Stimulated activated effector memory CD8-positive, alpha-beta T cell treated with anti-CD3 and anti-CD28 coated beads, Interleukin-12 subunit alpha, Interleukin-12 subunit beta, amount 100 ng/mL, for 72 hours (primary cell): ENCODE measurements at regions not wholly inside any gene's neighbourhood (a gene's known extent, or its start where the extent isn't known, plus 50 kb on each side); places are given as distances from the start of the nearest gene placed in this dataset.

Source experiments
- ATAC-seq: fragments of 150-1000 bp; cut with Tn5 transposase; 2 replicates; pipeline ENCODE4 v1.10.0; 2021
- DNase-seq, 2 donors: peaks; one replicate each; pipeline ENCODE4 v3.0.0; 2021 to 2022; ENCODE audit warnings: low spot score in 2 of 2
- H3K27ac Mint-ChIP-seq: one replicate; pipeline ENCODE4 v1.8.0; 2022; ENCODE audit warnings: mild to moderate bottlenecking, mixed read lengths
- H3K36me3 Mint-ChIP-seq: one replicate; pipeline ENCODE4 v1.8.0; 2022; ENCODE audit warnings: mild to moderate bottlenecking, mixed read lengths
- H3K4me1 Mint-ChIP-seq: one replicate; pipeline ENCODE4 v1.8.0; 2022; ENCODE audit warnings: mixed read lengths
- H3K4me3 Mint-ChIP-seq: one replicate; pipeline ENCODE4 v1.8.0; 2022; ENCODE audit warnings: mild to moderate bottlenecking, mixed read lengths
- H3K9me3 Mint-ChIP-seq: one replicate; pipeline ENCODE4 v1.8.0; 2022; ENCODE audit warnings: mixed read lengths

- Mint-ChIP-seq H3K4me3 (peak overlapping the region; percentile 39), H3K36me3 (no peaks in the 10 kb centered on the region), H3K4me1 (no peaks in the 10 kb centered on the region), H3K27ac (no peak overlapping the region), H3K9me3 (peaks cover 7% of the 10 kb centered on the region)
- ATAC-seq (no peak), DNase-seq (no peak)
Measured at GRCh38 chr20:61161726-61162390, 90.2 kb upstream of the CDH4 start.

GRCh38 chr20:61162451-61162850 lies 89.6 kb upstream of the CDH4 start:
- DNase-seq, result no peak
- peak overlapping the region; percentile 39 for H3K4me3 Mint-ChIP-seq
- H3K4me1 Mint-ChIP-seq, result no peaks in the 10 kb centered on the region
- ATAC-seq, result no peak
- no peaks in the 10 kb centered on the region for H3K36me3 Mint-ChIP-seq
- H3K9me3 Mint-ChIP-seq, result peaks cover 7% of the 10 kb centered on the region
- H3K27ac Mint-ChIP-seq, result no peak overlapping the region

GRCh38 chr20:61163031-61163430 lies 89.0 kb upstream of the CDH4 start:
- Mint-ChIP-seq H3K9me3 (peaks cover 7% of the 10 kb centered on the region), H3K4me3 (peak overlapping the region; percentile 39), H3K27ac (no peak overlapping the region), H3K36me3 (no peaks in the 10 kb centered on the region), H3K4me1 (no peaks in the 10 kb centered on the region)
- ATAC-seq, result peak; percentile 53
- DNase-seq, result no peak

GRCh38 chr20:61166324-61166723 lies 85.7 kb upstream of the CDH4 start:
- H3K27ac Mint-ChIP-seq, result no peak overlapping the region
- DNase-seq, result no peak
- no peaks in the 10 kb centered on the region for H3K4me1 Mint-ChIP-seq

GRCh38 chr20:61168605-61169004 lies 83.5 kb upstream of the CDH4 start:
- no peak overlapping the region for H3K27ac Mint-ChIP-seq
- DNase-seq (no peak), ATAC-seq (no peak)
- no peaks in the 10 kb centered on the region for H3K9me3 Mint-ChIP-seq
- H3K4me3 Mint-ChIP-seq, result no peak overlapping the region
- H3K36me3 Mint-ChIP-seq, result no peaks in the 10 kb centered on the region
- no peaks in the 10 kb centered on the region for H3K4me1 Mint-ChIP-seq

More at GRCh38 chr20:61166324-61166723, 85.7 kb upstream of the CDH4 start:
- ATAC-seq, result no peak
- H3K4me3 Mint-ChIP-seq, result no peak overlapping the region
- no peaks in the 10 kb centered on the region for H3K36me3 Mint-ChIP-seq
- H3K9me3 Mint-ChIP-seq, result no peaks in the 10 kb centered on the region

- no peak overlapping the region for H3K27ac Mint-ChIP-seq
- DNase-seq (no peak), ATAC-seq (no peak)
- no peaks in the 10 kb centered on the region for H3K36me3 Mint-ChIP-seq
- no peaks in the 10 kb centered on the region for H3K4me1 Mint-ChIP-seq
- H3K4me3 Mint-ChIP-seq, result no peak overlapping the region
- no peaks in the 10 kb centered on the region for H3K9me3 Mint-ChIP-seq
Measured at GRCh38 chr20:61169874-61170273, 82.2 kb upstream of the CDH4 start.

GRCh38 chr20:61170496-61171320 lies 81.4 kb upstream of the CDH4 start:
- Mint-ChIP-seq H3K9me3 (no peaks in the 10 kb centered on the region), H3K36me3 (no peaks in the 10 kb centered on the region), H3K27ac (no peak overlapping the region), H3K4me3 (no peak overlapping the region), H3K4me1 (no peaks in the 10 kb centered on the region)
- ATAC-seq (no peak), DNase-seq (no peak)

GRCh38 chr20:61173267-61173666 lies 78.8 kb upstream of the CDH4 start:
- H3K9me3 Mint-ChIP-seq, result no peaks in the 10 kb centered on the region
- ATAC-seq, result no peak
- no peak overlapping the region for H3K4me3 Mint-ChIP-seq
- no peaks in the 10 kb centered on the region for H3K4me1 Mint-ChIP-seq
- H3K27ac Mint-ChIP-seq, result no peak overlapping the region
- H3K36me3 Mint-ChIP-seq, result no peaks in the 10 kb centered on the region
- no peak for DNase-seq

- ATAC-seq (no peak), DNase-seq (no peak)
- Mint-ChIP-seq H3K4me3 (no peak overlapping the region), H3K27ac (no peak overlapping the region), H3K36me3 (no peaks in the 10 kb centered on the region), H3K4me1 (no peaks in the 10 kb centered on the region), H3K9me3 (no peaks in the 10 kb centered on the region)
Measured at GRCh38 chr20:61173961-61174725, 77.9 kb upstream of the CDH4 start.

GRCh38 chr20:61176874-61177273 lies 75.2 kb upstream of the CDH4 start:
- Mint-ChIP-seq H3K27ac (no peak overlapping the region), H3K4me3 (no peak overlapping the region), H3K4me1 (no peaks in the 10 kb centered on the region), H3K36me3 (no peaks in the 10 kb centered on the region), H3K9me3 (no peaks in the 10 kb centered on the region)
- ATAC-seq (no peak), DNase-seq (no peak)

- Mint-ChIP-seq H3K9me3 (no peaks in the 10 kb centered on the region), H3K36me3 (no peaks in the 10 kb centered on the region), H3K27ac (no peak overlapping the region), H3K4me3 (no peak overlapping the region), H3K4me1 (no peaks in the 10 kb centered on the region)
- no peak for ATAC-seq
- no peak for DNase-seq
Measured at GRCh38 chr20:61178551-61179071, 73.5 kb upstream of the CDH4 start.

- Mint-ChIP-seq H3K4me3 (no peak overlapping the region), H3K36me3 (no peaks in the 10 kb centered on the region), H3K27ac (no peak overlapping the region), H3K9me3 (no peaks in the 10 kb centered on the region), H3K4me1 (no peaks in the 10 kb centered on the region)
- no peak for DNase-seq
- no peak for ATAC-seq
Measured at GRCh38 chr20:61184194-61184593, 67.9 kb upstream of the CDH4 start.

GRCh38 chr20:61185181-61185580 lies 66.9 kb upstream of the CDH4 start:
- Mint-ChIP-seq H3K27ac (no peak overlapping the region), H3K36me3 (no peaks in the 10 kb centered on the region), H3K9me3 (no peaks in the 10 kb centered on the region), H3K4me1 (no peaks in the 10 kb centered on the region), H3K4me3 (no peak overlapping the region)
- no peak for ATAC-seq
- no peak for DNase-seq

GRCh38 chr20:61185841-61186601 lies 66.0 kb upstream of the CDH4 start:
- Mint-ChIP-seq H3K4me3 (no peak overlapping the region), H3K4me1 (no peaks in the 10 kb centered on the region)
- no peak for DNase-seq

More at GRCh38 chr20:61185841-61186601, 66.0 kb upstream of the CDH4 start:
- H3K36me3 Mint-ChIP-seq, result no peaks in the 10 kb centered on the region
- H3K9me3 Mint-ChIP-seq, result no peaks in the 10 kb centered on the region
- H3K27ac Mint-ChIP-seq, result no peak overlapping the region
- no peak for ATAC-seq
